Breast epithelium (tissue), 4 donors: ENCODE measurements at regions not wholly inside any gene's neighbourhood (a gene's known extent, or its start where the extent isn't known, plus 50 kb on each side); places are given as distances from the start of the nearest gene placed in this dataset.

ENCODE experiments used
- DNase-seq, 2 donors: peaks; one replicate each; pipeline ENCODE4 v3.0.0-alpha.2; 2019; ENCODE audit warnings: low spot score in 2 of 2
- H3K27ac ChIP-seq, 2 donors: fragments of 200-600 bp; sonication (generic) in 1 of 2; one replicate each; pipeline ENCODE4 v1.5.1; 2016 to 2019; ENCODE audit warnings: mild to moderate bottlenecking in 1 of 2
- H3K27me3 ChIP-seq, 2 donors: fragments of 200-600 bp; sonication (generic) in 1 of 2; one replicate each; pipeline versions ENCODE4 v1.5.1 to v1.6.0; 2017 to 2019; ENCODE audit warnings: control low read depth in 1 of 2, mild to moderate bottlenecking in 1 of 2
- H3K36me3 ChIP-seq: fragments of 200-600 bp; one replicate; pipeline ENCODE4 v1.5.1; 2019
- H3K4me1 ChIP-seq, 2 donors: fragments of 200-600 bp; sonication (generic); one replicate each; pipeline ENCODE4 v1.5.1; 2016 to 2019; ENCODE audit warnings: control low read depth in 1 of 2
- H3K4me3 ChIP-seq, 3 donors: fragments of 200-600 bp; sonication (generic); 1 replicate in 2 of 3; 2 replicates in 1 of 3; pipeline ENCODE4 v1.5.1; 2016 to 2019; ENCODE audit warnings: mild to moderate bottlenecking in 3 of 3, moderate library complexity in 2 of 3
- H3K9me3 ChIP-seq, 2 donors: fragments of 200-600 bp; sonication (generic) in 1 of 2; one replicate each; pipeline ENCODE4 v1.5.1; 2016 to 2019; ENCODE audit warnings: control low read depth in 1 of 2
- POLR2A ChIP-seq: fragments of 450-650 bp; IDR thresholded peaks from one replicate; pipeline ENCODE4 v1.6.1; 2016; ENCODE audit warnings: antibody characterized with exemption, mild to moderate bottlenecking, moderate library complexity
- POLR2AphosphoS5 ChIP-seq, 3 donors: sonication (generic); formaldehyde crosslinking; IDR thresholded peaks; one replicate each; pipeline ENCODE4 v1.6.1; 2017; ENCODE audit warnings: antibody characterized with exemption in 3 of 3
- intact Hi-C: fragments of 100-400 bp; cut with DNase I; formaldehyde crosslinking; loops from one replicate; pipeline ENCODE4 v1.15.1; 2023; ENCODE audit warnings: low total_unique reads
- TF ChIP-seq, protein P1 (sequence below), 3 donors: fragments of 450-650 bp; IDR thresholded peaks; one replicate each; pipeline ENCODE4 v1.5.1; 2016 to 2017; ENCODE audit warnings: antibody characterized with exemption in 3 of 3, mild to moderate bottlenecking in 3 of 3, moderate library complexity in 3 of 3

GRCh38 chr14:85319101-85319500 is 210.8 kb upstream of the FLRT2 start:
- no peak overlapping the region for H3K4me3 ChIP-seq
- no peaks in the 10 kb centered on the region for H3K4me1 ChIP-seq
- H3K27ac ChIP-seq, result no peak overlapping the region
- intact Hi-C loops, result no loop called here
- no peaks in the 10 kb centered on the region for H3K27me3 ChIP-seq
- no peaks in the 10 kb centered on the region for H3K36me3 ChIP-seq
- no peak for DNase-seq
- H3K9me3 ChIP-seq, result no peaks in the 10 kb centered on the region
- TF ChIP-seq POLR2A, result no peak
- TF ChIP-seq, protein P1, sequence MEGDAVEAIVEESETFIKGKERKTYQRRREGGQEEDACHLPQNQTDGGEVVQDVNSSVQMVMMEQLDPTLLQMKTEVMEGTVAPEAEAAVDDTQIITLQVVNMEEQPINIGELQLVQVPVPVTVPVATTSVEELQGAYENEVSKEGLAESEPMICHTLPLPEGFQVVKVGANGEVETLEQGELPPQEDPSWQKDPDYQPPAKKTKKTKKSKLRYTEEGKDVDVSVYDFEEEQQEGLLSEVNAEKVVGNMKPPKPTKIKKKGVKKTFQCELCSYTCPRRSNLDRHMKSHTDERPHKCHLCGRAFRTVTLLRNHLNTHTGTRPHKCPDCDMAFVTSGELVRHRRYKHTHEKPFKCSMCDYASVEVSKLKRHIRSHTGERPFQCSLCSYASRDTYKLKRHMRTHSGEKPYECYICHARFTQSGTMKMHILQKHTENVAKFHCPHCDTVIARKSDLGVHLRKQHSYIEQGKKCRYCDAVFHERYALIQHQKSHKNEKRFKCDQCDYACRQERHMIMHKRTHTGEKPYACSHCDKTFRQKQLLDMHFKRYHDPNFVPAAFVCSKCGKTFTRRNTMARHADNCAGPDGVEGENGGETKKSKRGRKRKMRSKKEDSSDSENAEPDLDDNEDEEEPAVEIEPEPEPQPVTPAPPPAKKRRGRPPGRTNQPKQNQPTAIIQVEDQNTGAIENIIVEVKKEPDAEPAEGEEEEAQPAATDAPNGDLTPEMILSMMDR (IDR thresholded peaks at IDR 0.05), result no peak
- no peak for TF ChIP-seq POLR2AphosphoS5 (IDR thresholded peaks at IDR 0.05)

- intact Hi-C loops, result loop anchor here (2.0 kb wide), 1 partner anchor 73 kb away; no protein-coding TSS in a partner anchor
- no peak overlapping the region for H3K27ac ChIP-seq
- no peaks in the 10 kb centered on the region for H3K27me3 ChIP-seq
- no peaks in the 10 kb centered on the region for H3K4me1 ChIP-seq
- H3K36me3 ChIP-seq, result no peaks in the 10 kb centered on the region
- H3K4me3 ChIP-seq, result no peak overlapping the region
- DNase-seq, result no peak
- TF ChIP-seq POLR2AphosphoS5 (IDR thresholded peaks at IDR 0.05) (no peak), POLR2A (no peak)
- TF ChIP-seq, protein P1 (IDR thresholded peaks at IDR 0.05), result no peak
- no peaks in the 10 kb centered on the region for H3K9me3 ChIP-seq
These were observed 209.8 kb upstream of the FLRT2 start for GRCh38 chr14:85319998-85320630.

DNA sequence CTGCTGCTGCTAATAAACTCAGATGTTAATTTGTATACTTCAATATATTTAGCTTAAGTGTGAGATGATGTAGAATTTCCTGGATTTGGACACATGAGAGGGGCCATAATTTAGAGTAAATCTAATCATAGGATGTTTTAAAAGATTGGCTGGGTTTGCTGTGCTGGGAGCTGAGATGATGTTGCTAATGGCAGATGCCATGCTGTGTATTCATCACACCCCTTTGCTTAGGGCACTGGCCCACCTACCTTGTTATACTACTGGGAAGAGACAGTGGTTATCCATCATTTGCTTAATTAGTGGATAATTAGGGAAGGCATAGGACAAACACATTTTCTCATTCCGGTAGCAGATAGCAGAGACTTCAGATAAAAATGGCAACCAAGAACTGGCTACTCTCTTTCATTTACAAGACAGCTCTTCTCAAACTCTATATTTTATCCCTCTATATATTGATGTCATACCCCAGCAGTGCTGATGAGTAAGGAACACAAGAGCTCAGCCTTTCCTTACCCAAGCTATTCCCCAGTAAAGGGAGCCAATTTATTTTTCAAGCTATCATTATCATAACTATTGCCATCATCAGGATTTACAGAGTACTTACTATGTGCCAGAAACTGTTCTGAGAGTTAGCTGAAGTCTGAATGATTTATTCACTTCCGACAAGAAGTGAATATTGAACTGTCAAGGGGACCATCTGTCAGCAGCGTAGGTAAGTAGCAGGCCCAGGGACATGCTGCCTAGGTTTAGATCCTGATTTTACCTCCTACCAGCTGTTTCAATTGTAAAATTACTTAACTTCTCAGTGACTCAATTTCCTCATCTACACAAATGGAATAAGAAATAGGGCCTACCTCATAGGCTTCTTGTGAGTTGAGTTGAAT is 204.6 kb upstream of the FLRT2 start:
- Histone ChIP-seq H3K9me3 (no peaks in the 10 kb centered on the region), H3K4me1 (no peaks in the 10 kb centered on the region), H3K27me3 (no peaks in the 10 kb centered on the region), H3K36me3 (no peaks in the 10 kb centered on the region), H3K27ac (no peak overlapping the region), H3K4me3 (no peak overlapping the region)
- intact Hi-C loops, result no loop called here
- DNase-seq, result no peak
- no peak for TF ChIP-seq POLR2A
- TF ChIP-seq, protein P1 (IDR thresholded peaks at IDR 0.05), result no peak
- TF ChIP-seq POLR2AphosphoS5 (IDR thresholded peaks at IDR 0.05), result no peak

GRCh38 chr14:85332401-85332800 is 197.5 kb upstream of the FLRT2 start:
- Histone ChIP-seq H3K27ac (no peak overlapping the region), H3K4me3 (no peak overlapping the region), H3K9me3 (no peaks in the 10 kb centered on the region), H3K36me3 (no peaks in the 10 kb centered on the region), H3K4me1 (no peaks in the 10 kb centered on the region), H3K27me3 (no peaks in the 10 kb centered on the region)
- intact Hi-C loops, result no loop called here
- TF ChIP-seq POLR2A, result no peak
- no peak for TF ChIP-seq POLR2AphosphoS5 (IDR thresholded peaks at IDR 0.05)
- no peak for DNase-seq

DNA sequence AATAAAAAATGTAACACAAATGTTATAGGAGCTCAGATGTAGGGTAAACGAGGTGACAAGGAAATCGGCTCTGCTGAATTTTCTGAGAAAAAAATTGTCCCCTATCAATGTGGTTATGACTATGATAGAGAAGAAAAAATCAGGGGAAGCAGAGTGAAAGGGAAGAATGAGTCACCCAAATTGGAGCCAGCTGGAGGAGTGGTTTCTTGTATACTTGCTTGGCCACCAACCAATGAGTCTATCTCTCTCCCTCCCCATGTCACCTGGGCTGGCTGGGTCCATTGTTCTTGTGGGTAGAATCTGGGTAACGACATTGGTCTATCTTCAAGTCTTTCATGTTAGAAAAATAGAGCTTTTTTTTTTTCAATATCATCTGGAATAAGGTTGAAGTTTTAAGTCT is 196.6 kb upstream of the FLRT2 start:
- TF ChIP-seq POLR2A, result no peak
- no peak for TF ChIP-seq POLR2AphosphoS5 (IDR thresholded peaks at IDR 0.05)
- TF ChIP-seq, protein P1 (IDR thresholded peaks at IDR 0.05), result no peak
- Histone ChIP-seq H3K9me3 (no peaks in the 10 kb centered on the region), H3K4me3 (no peak overlapping the region), H3K36me3 (no peaks in the 10 kb centered on the region), H3K27ac (no peak overlapping the region), H3K27me3 (no peaks in the 10 kb centered on the region), H3K4me1 (no peaks in the 10 kb centered on the region)
- intact Hi-C loops, result no loop called here
- DNase-seq, result no peak
